ENCODE measurements at regions not wholly inside any gene's neighbourhood (a gene's known extent, or its start where the extent isn't known, plus 50 kb on each side); places are given as distances from the start of the nearest gene placed in this dataset.

DNA sequence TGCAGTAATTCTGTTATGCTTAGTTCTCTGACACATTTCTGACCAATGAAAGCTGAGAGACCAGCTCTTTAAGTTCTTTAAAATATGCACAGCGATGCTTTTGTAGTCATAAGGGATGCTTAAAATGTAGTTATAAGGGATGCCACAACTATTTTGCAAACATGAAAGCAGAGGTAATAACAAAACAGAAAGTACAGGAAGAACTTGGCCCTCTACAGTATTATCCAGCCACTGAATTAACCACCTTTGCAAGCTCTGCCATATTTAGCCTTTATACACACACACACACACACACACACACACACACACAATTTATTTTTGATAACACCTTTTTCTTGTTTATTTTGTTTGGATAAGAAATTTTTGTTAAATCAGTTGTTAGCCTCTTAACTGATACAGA, 590.0 kb downstream of the FAT4 start:
- TF ChIP-seq ZNF274 (IDR thresholded peaks at IDR 0.05; ENCODE audit: low read depth, low read length), result no peak
- no peak for TF ChIP-seq SUZ12 (IDR thresholded peaks at IDR 0.05; ENCODE audit: extremely low read depth, insufficient read depth, insufficient read length)
